Ovary (tissue), 7 donors: ENCODE measurements at regions not wholly inside any gene's neighbourhood (a gene's known extent, or its start where the extent isn't known, plus 50 kb on each side); places are given as distances from the start of the nearest gene placed in this dataset.

ENCODE experiments used
- DNase-seq, 5 donors: peaks; one replicate each; pipeline ENCODE4 v3.0.0-alpha.2; 2019 to 2020
- H3K27ac ChIP-seq, 2 donors: fragments of 200-600 bp; one replicate each; pipeline versions ENCODE4 v1.5.1 to v1.8.0; 2019 to 2022
- H3K27me3 ChIP-seq: fragments of 200-600 bp; one replicate; pipeline ENCODE4 v1.8.0; 2022
- H3K36me3 ChIP-seq: fragments of 200-600 bp; sonication (generic); one replicate; pipeline ENCODE4 v1.5.1; 2019
- H3K4me1 ChIP-seq: one replicate; pipeline ENCODE4 v1.8.1; 2013; ENCODE audit warnings: mild to moderate bottlenecking, moderate library complexity; ENCODE audit not compliant: insufficient read depth
- H3K4me3 ChIP-seq: fragments of 200-600 bp; sonication (generic); one replicate; pipeline ENCODE4 v1.5.1; 2017
- H3K9me3 ChIP-seq, 2 donors: fragments of 200-600 bp in 1 of 2; sonication (generic) in 1 of 2; one replicate each; pipeline versions ENCODE4 v1.5.1 to v1.8.1; 2013 to 2019; ENCODE audit warnings: mild to moderate bottlenecking in 1 of 2, moderate library complexity in 1 of 2
- EP300 ChIP-seq: sonication (generic); formaldehyde crosslinking; IDR thresholded peaks from one replicate; pipeline ENCODE4 v1.6.1; 2017; ENCODE audit warnings: antibody characterized with exemption
- POLR2A ChIP-seq: fragments of 450-650 bp; IDR thresholded peaks from one replicate; pipeline ENCODE4 v1.6.1; 2017; ENCODE audit warnings: antibody characterized with exemption, mild to moderate bottlenecking, moderate library complexity
- WGBS, 3 donors: extraction: QIAGEN DNeasy Blood & Tissue Kit in 1 of 3; methylation state at CpG; one replicate each; pipeline versions ENCODE4 v1.1.5 to v1.1.7; 2013 to 2017; 5-methylcytosine and 5-hydroxymethylcytosine counted together
- intact Hi-C, 4 donors: fragments of 100-400 bp; cut with DNase I; formaldehyde crosslinking; loops; one replicate each; pipeline versions ENCODE4 v1.11.0 to v1.15.1; 2022 to 2023
- TF ChIP-seq, protein P1 (sequence below), 3 donors: fragments of 450-650 bp in 2 of 3; fragments of 200-600 bp in 1 of 3; IDR thresholded peaks; one replicate each; pipeline versions ENCODE4 v1.5.1 to v1.8.0; 2016 to 2022; ENCODE audit warnings: antibody characterized with exemption in 3 of 3, mild to moderate bottlenecking in 1 of 3
- donor health status: DM: no; HTN: no; CAD: no; lungs with moderate emphysema.
- donor health status: DM: no; HTN: no; CAD: no.
- donor health status: Bipolar disorder and iron deficiency.
- donor health status: DM: no; HTN: no; CAD: no.
- donor health status: DM: yes; HTN: yes; CAD: no.

DNA sequence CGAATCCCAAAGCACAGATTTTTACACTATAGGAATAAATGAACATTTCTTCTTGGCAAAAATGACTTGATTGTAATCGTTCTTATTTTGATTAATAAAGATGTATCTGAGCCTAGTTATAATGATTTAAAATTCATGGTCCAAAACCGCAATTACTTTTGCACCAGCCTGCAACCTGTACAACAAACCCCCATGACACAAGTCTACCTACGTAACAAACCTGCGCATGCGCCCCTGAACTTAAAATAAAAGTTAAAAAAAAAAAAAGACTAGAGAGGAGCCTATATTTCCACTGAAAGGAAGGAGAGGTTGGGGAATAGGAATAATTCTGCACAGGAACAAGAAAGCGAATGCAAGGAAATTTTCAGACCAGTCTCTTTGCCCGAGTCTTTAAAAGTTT lies 145.2 kb downstream of the SCARB1 start:
- H3K9me3 ChIP-seq = no peaks in the 10 kb centered on the region
- no peaks in the 10 kb centered on the region for H3K27me3 ChIP-seq
- H3K27ac ChIP-seq = no peak overlapping the region
- WGBS, 3 donors = 90 to 93% (median 93%) methylated on average over 8 of the region's 8 CpGs
- H3K36me3 ChIP-seq = no peaks in the 10 kb centered on the region
- DNase-seq = no peak
- intact Hi-C loops = no loop called here
- no peak overlapping the region for H3K4me3 ChIP-seq
- TF ChIP-seq, protein P1, sequence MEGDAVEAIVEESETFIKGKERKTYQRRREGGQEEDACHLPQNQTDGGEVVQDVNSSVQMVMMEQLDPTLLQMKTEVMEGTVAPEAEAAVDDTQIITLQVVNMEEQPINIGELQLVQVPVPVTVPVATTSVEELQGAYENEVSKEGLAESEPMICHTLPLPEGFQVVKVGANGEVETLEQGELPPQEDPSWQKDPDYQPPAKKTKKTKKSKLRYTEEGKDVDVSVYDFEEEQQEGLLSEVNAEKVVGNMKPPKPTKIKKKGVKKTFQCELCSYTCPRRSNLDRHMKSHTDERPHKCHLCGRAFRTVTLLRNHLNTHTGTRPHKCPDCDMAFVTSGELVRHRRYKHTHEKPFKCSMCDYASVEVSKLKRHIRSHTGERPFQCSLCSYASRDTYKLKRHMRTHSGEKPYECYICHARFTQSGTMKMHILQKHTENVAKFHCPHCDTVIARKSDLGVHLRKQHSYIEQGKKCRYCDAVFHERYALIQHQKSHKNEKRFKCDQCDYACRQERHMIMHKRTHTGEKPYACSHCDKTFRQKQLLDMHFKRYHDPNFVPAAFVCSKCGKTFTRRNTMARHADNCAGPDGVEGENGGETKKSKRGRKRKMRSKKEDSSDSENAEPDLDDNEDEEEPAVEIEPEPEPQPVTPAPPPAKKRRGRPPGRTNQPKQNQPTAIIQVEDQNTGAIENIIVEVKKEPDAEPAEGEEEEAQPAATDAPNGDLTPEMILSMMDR (IDR thresholded peaks at IDR 0.05) = no peak
- TF ChIP-seq POLR2A (no peak), EP300 (no peak)
- H3K4me1 ChIP-seq = peaks cover 6% of the 10 kb centered on the region

DNA sequence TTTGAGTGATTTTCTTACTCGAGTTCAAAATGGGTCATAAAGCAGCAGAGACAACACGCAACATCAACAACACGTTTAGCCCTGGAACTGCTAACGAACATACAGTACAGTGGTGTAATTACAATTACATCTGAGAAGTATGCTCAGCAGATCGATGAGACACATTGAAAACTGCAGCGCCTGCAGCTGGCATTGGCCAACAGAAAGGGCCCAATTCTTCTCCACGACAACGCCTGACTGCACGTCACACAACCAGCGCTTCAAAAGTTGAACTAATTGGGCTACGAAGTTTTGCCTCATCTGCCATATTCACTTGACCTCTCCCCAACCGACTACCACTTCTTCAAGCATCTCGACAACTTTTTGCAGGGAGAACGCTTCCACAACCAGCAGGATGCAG lies 145.6 kb downstream of the SCARB1 start:
- intact Hi-C loops = no loop called here
- Histone ChIP-seq H3K4me1 (peaks cover 6% of the 10 kb centered on the region), H3K36me3 (no peaks in the 10 kb centered on the region), H3K27me3 (no peaks in the 10 kb centered on the region), H3K9me3 (no peaks in the 10 kb centered on the region), H3K4me3 (no peak overlapping the region), H3K27ac (no peak overlapping the region)
- WGBS, 3 donors = 92 to 94% (median 92%) methylated on average over 14 of the region's 14 CpGs
- no peak for DNase-seq
- TF ChIP-seq EP300 (no peak), POLR2A (no peak)
- TF ChIP-seq, protein P1 (IDR thresholded peaks at IDR 0.05) = no peak

DNA sequence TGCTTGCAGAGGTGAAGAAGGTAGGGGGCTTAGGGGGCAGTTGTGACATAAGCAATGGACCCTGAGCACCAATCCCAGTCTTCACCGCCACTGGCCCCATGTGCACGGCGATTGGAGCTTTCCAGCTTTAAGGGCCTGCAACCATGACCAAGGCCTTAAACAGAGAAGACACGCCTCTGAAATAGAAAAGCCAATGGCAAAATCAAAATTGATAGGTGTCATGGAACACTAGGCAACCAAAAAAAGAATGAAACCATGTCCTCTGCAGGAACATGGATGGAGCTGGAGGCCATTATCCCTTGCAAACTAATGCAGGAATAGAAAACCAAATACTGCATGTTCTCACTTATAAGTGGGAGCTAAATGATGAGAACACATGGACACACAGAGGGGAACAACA lies 146.3 kb downstream of the SCARB1 start:
- TF ChIP-seq EP300 = no peak
- TF ChIP-seq POLR2A = no peak
- TF ChIP-seq, protein P1 (IDR thresholded peaks at IDR 0.05) = no peak
- H3K4me1 ChIP-seq = peaks cover 6% of the 10 kb centered on the region
- H3K4me3 ChIP-seq = no peak overlapping the region
- no peak for DNase-seq
- WGBS, 3 donors = 96 to 97% (median 97%) methylated on average over 4 of the region's 4 CpGs
- intact Hi-C loops = no loop called here
- H3K36me3 ChIP-seq = no peaks in the 10 kb centered on the region
- no peak overlapping the region for H3K27ac ChIP-seq
- H3K9me3 ChIP-seq = no peaks in the 10 kb centered on the region
- H3K27me3 ChIP-seq = no peaks in the 10 kb centered on the region

DNA sequence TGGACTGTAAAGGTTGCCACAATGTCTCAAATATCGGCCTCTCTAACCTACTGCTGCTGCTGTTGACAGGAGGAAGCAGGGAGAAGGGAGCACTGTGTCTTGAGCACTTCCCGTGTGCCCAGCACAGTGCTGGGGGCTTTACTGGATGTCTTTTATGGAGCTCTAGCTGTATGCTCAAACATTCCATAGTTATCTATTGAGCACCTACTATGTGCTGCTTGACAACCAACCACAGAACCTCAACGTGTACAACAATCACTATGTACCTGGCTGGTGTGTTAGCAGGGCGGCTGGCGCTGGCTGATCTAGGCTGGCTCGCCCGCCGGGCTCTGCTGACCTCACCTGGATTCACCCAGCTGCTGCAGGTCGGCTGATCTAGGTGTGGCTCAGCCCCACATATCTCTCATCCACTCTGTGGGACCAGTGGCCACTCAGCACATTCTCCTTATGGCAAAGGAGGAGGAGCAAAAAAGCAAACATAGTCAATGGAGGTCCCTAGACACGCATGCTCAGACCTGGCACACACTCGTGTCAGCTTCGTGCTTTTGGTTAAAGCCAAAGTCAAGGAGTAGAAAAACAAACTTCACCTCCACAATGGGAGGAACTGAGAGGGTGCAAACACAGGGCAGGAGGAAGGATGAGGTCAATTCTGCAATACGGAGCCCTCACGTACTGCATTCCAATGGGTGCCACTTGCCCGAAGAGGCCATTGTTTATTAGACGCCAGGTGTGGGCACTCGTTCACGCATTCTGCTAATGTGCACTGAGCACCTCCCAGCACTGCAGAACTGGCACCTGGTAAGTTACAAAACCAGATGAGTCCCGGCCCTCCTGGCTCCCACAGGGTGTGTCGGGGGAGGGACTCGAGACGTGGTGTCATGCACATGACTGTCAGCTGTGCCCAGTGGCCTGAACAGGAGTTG lies 147.2 kb downstream of the SCARB1 start:
- peaks cover 6% of the 10 kb centered on the region for H3K4me1 ChIP-seq
- no peaks in the 10 kb centered on the region for H3K36me3 ChIP-seq
- no peak overlapping the region for H3K27ac ChIP-seq
- no peak for DNase-seq
- no peak overlapping the region for H3K4me3 ChIP-seq
- no peak for TF ChIP-seq EP300
- TF ChIP-seq, protein P1 (IDR thresholded peaks at IDR 0.05) = no peak
- no peak for TF ChIP-seq POLR2A
- intact Hi-C loops = no loop called here
- H3K27me3 ChIP-seq = no peaks in the 10 kb centered on the region
- no peaks in the 10 kb centered on the region for H3K9me3 ChIP-seq
- 85 to 92% (median 87%) methylated on average over 22 of the region's 22 CpGs for WGBS, 3 donors
